H1 (cell line): ENCODE measurements at regions not wholly inside any gene's neighbourhood (a gene's known extent, or its start where the extent isn't known, plus 50 kb on each side); places are given as distances from the start of the nearest gene placed in this dataset.

Experiments
- CTCF ChIA-PET: fragments of 300-600 bp; sonication (Branson Sonifier 250); formaldehyde crosslinking; loops from one replicate; lab custom pipeline; 2021; ENCODE audit not compliant: partially characterized antibody; lab: Charles Lee
- POLR2A ChIA-PET: fragments of 300-600 bp; sonication (Branson Sonifier 250); formaldehyde crosslinking; loops from one replicate; lab custom pipeline; 2021; ENCODE audit warnings: inconsistent platforms; ENCODE audit not compliant: partially characterized antibody; lab: Charles Lee
- DNase-seq, 2 experiments: peaks; one replicate each; pipeline versions ENCODE4 v3.0.0 to v3.0.0-alpha.2; 2010 to 2022; ENCODE audit warnings: low spot score in 2 of 2, low read depth in 1 of 2, mixed read lengths in 1 of 2
- FAIRE-seq: peaks from 2 replicates; lab custom pipeline; 2011; peaks lifted over from hg19 to GRCh38; lab: Jason Lieb, UNC
- H2AFZ ChIP-seq: 2 replicates; pipeline ENCODE4 v1.8.1; 2012; ENCODE audit warnings: low read length, inconsistent platforms
- H2AK5ac ChIP-seq: 2 replicates; pipeline ENCODE4 v1.6.1; 2013; ENCODE audit warnings: low read depth, low read length
- H2BK120ac ChIP-seq: replicated peaks from 2 replicates; pipeline ENCODE3; 2013; ENCODE audit warnings: low read depth, low read length, inconsistent platforms
- H2BK12ac ChIP-seq: 2 replicates; pipeline ENCODE4 v1.6.1; 2013; ENCODE audit warnings: low read depth, low read length
- H2BK15ac ChIP-seq: 2 replicates; pipeline ENCODE4 v1.6.1; 2013; ENCODE audit warnings: low read length
- H2BK20ac ChIP-seq: 2 replicates; pipeline ENCODE4 v1.6.1; 2013; ENCODE audit warnings: low read length
- H2BK5ac ChIP-seq: 2 replicates; pipeline ENCODE4 v1.6.1; 2013; ENCODE audit warnings: low read depth, low read length
- H3K14ac ChIP-seq: 2 replicates; pipeline ENCODE4 v1.6.1; 2013; ENCODE audit warnings: inconsistent platforms; ENCODE audit not compliant: insufficient read length
- H3K18ac ChIP-seq: 2 replicates; pipeline ENCODE4 v1.6.1; 2013; ENCODE audit warnings: low read length; ENCODE audit errors: extremely low read depth
- H3K23ac ChIP-seq: 2 replicates; pipeline ENCODE4 v1.6.1; 2013; ENCODE audit warnings: inconsistent platforms; ENCODE audit not compliant: insufficient read length
- H3K23me2 ChIP-seq: 2 replicates; pipeline ENCODE4 v1.6.1; 2013; ENCODE audit warnings: low read depth, low read length
- H3K27ac ChIP-seq: 2 replicates; pipeline ENCODE4 v1.6.1; 2011; ENCODE audit warnings: low read depth, low read length, inconsistent platforms
- H3K27me3 ChIP-seq, 4 experiments: replicated peaks in 1 of 4; 1 replicate in 1 of 4; 2 replicates in 3 of 4; pipeline versions ENCODE4 v1.6.1 to v1.8.1; 2011 to 2013; ENCODE audit warnings: low read length in 3 of 4, mild to moderate bottlenecking in 3 of 4, inconsistent platforms in 2 of 4, mixed read lengths in 2 of 4, moderate library complexity in 1 of 4; ENCODE audit not compliant: control insufficient read depth in 3 of 4, insufficient read depth in 3 of 4; ENCODE audit errors: extremely low read depth in 1 of 4
- H3K36me3 ChIP-seq, 4 experiments: 2 replicates each; pipeline versions ENCODE4 v1.6.1 to v1.8.1; 2011 to 2013; ENCODE audit warnings: mild to moderate bottlenecking in 4 of 4, low read length in 3 of 4, moderate library complexity in 2 of 4, control low read depth in 1 of 4, inconsistent platforms in 1 of 4; ENCODE audit not compliant: insufficient read depth in 4 of 4, control insufficient read depth in 2 of 4
- H3K4ac ChIP-seq: replicated peaks from 2 replicates; pipeline ENCODE3; 2013; ENCODE audit warnings: low read length, low read depth, mixed read lengths, inconsistent platforms; ENCODE audit not compliant: insufficient read length
- H3K4me1 ChIP-seq, 4 experiments: replicated peaks in 1 of 4; 1 replicate in 1 of 4; 2 replicates in 3 of 4; pipeline versions ENCODE4 v1.6.1 to v1.8.1; 2011 to 2013; ENCODE audit warnings: low read length in 3 of 4, inconsistent platforms in 2 of 4, mixed read lengths in 1 of 4; ENCODE audit not compliant: insufficient read depth in 4 of 4, control insufficient read depth in 3 of 4
- H3K4me2 ChIP-seq, 2 experiments: 2 replicates each; pipeline versions ENCODE4 v1.6.1 to v1.8.1; 2011 to 2013; ENCODE audit warnings: low read depth in 2 of 2, low read length in 2 of 2, control low read depth in 1 of 2, inconsistent platforms in 1 of 2, mild to moderate bottlenecking in 1 of 2; ENCODE audit not compliant: insufficient read depth in 1 of 2
- H3K4me3 ChIP-seq, 4 experiments: fragments of 200-600, 300-600 bp in 1 of 4; sonication (generic), shearing (Covaris generic), sonication (Bioruptor Twin) in 1 of 4; 2 replicates each; pipeline versions ENCODE4 v1.5.1 to v1.8.1; 2011 to 2016; ENCODE audit warnings: low read length in 4 of 4, low read depth in 3 of 4, control low read depth in 2 of 4, inconsistent platforms in 2 of 4, mild to moderate bottlenecking in 2 of 4, mixed read lengths in 1 of 4, moderate library complexity in 1 of 4; ENCODE audit not compliant: insufficient read depth in 2 of 4; ENCODE audit errors: extremely low read depth in 1 of 4
- H3K56ac ChIP-seq: replicated peaks from 2 replicates; pipeline ENCODE3; 2013; ENCODE audit warnings: low read depth, mild to moderate bottlenecking, mixed read lengths, low read length, inconsistent platforms; ENCODE audit not compliant: insufficient read length
- H3K79me1 ChIP-seq: 2 replicates; pipeline ENCODE4 v1.6.1; 2013; ENCODE audit warnings: low read depth, low read length, control low read depth
- H3K79me2 ChIP-seq, 2 experiments: 2 replicates each; pipeline versions ENCODE4 v1.6.1 to v1.8.1; 2012 to 2013; ENCODE audit warnings: low read length in 2 of 2, mild to moderate bottlenecking in 2 of 2, inconsistent platforms in 1 of 2; ENCODE audit not compliant: insufficient read depth in 2 of 2, control insufficient read depth in 1 of 2
- H3K9ac ChIP-seq, 4 experiments: replicated peaks in 1 of 4; 1 replicate in 1 of 4; 2 replicates in 3 of 4; pipeline versions ENCODE4 v1.6.1 to v1.8.1; 2011 to 2013; ENCODE audit warnings: low read depth in 3 of 4, low read length in 3 of 4, control low read depth in 2 of 4, mild to moderate bottlenecking in 2 of 4, moderate library complexity in 2 of 4, inconsistent platforms in 1 of 4; ENCODE audit errors: extremely low read depth in 1 of 4
- H3K9me3 ChIP-seq, 2 experiments: 2 replicates each; pipeline versions ENCODE4 v1.6.1 to v1.8.1; 2012 to 2013; ENCODE audit warnings: mild to moderate bottlenecking in 2 of 2, moderate library complexity in 2 of 2, control low read depth in 1 of 2, inconsistent platforms in 1 of 2, low read depth in 1 of 2, low read length in 1 of 2, mixed read lengths in 1 of 2; ENCODE audit not compliant: insufficient read depth in 2 of 2
- H4K20me1 ChIP-seq, 2 experiments: replicated peaks in 1 of 2; 2 replicates each; pipeline versions ENCODE3 to v1.8.1; 2011 to 2013; ENCODE audit warnings: inconsistent platforms in 2 of 2, low read length in 2 of 2, mild to moderate bottlenecking in 1 of 2; ENCODE audit not compliant: insufficient read depth in 2 of 2, control insufficient read depth in 1 of 2
- H4K5ac ChIP-seq: 2 replicates; pipeline ENCODE4 v1.6.1; 2013; ENCODE audit warnings: low read length, low read depth, mixed read lengths, inconsistent platforms; ENCODE audit not compliant: insufficient read length
- H4K8ac ChIP-seq: 2 replicates; pipeline ENCODE4 v1.8.0; 2013; ENCODE audit warnings: mild to moderate bottlenecking, moderate library complexity, low read length, inconsistent platforms; ENCODE audit not compliant: insufficient read depth; ENCODE audit errors: extremely low read depth
- H4K91ac ChIP-seq: replicated peaks from 2 replicates; pipeline ENCODE3; 2013; ENCODE audit warnings: low read length, mixed read lengths, inconsistent platforms; ENCODE audit not compliant: insufficient read length
- ASH2L ChIP-seq: fragments of 200-600, 300-600 bp; sonication (generic); IDR thresholded peaks from one replicate; pipeline ENCODE4 v1.7.1; 2017; ENCODE audit warnings: low read length
- CHD1 ChIP-seq: IDR thresholded peaks from 2 replicates; pipeline ENCODE4 v1.6.1; 2012; ENCODE audit warnings: low read depth, low read length, improper control_type of control experiment
- CREB1 ChIP-seq: IDR thresholded peaks from 2 replicates; pipeline ENCODE4 v1.6.1; 2012; ENCODE audit warnings: inconsistent platforms
- RAD21 ChIP-seq, 2 experiments: IDR thresholded peaks in 1 of 2; conservative IDR thresholded peaks in 1 of 2; 2 replicates each; pipeline ENCODE4 v1.6.1; 2011; ENCODE audit warnings: low read depth in 2 of 2, low read length in 2 of 2, improper control_type of control experiment in 1 of 2, inconsistent platforms in 1 of 2, mild to moderate bottlenecking in 1 of 2, moderate library complexity in 1 of 2
- SIRT6 ChIP-seq: IDR thresholded peaks from one replicate; pipeline ENCODE4 v1.7.1; 2012; ENCODE audit warnings: low read length, inconsistent platforms
- SIX5 ChIP-seq: IDR thresholded peaks from 2 replicates; pipeline ENCODE4 v1.6.1; 2011; ENCODE audit warnings: mild to moderate bottlenecking, low read depth, low read length
- SUZ12 ChIP-seq: fragments of 200-600 bp; sonication (generic); IDR thresholded peaks from 2 replicates; pipeline ENCODE4 v1.6.1; 2012; ENCODE audit warnings: mild to moderate bottlenecking, inconsistent platforms, low read length, moderate library complexity, mixed read lengths
- WGBS, 2 experiments: shearing (Covaris generic) in 1 of 2; methylation state at CpG; one replicate each; pipeline versions ENCODE4 v1.1.6 to v1.1.7; 2013 to 2015; ENCODE audit warnings: low lambda C conversion rate in 2 of 2, mixed read lengths in 2 of 2, inconsistent platforms in 1 of 2, low coverage in 1 of 2, missing lambda C conversion rate in 1 of 2; ENCODE audit not compliant: insufficient replicate concordance in 2 of 2, insufficient coverage in 1 of 2, insufficient read length in 1 of 2; ENCODE audit errors: extremely low coverage in 1 of 2, missing lambda C conversion rate in 1 of 2; 5-methylcytosine and 5-hydroxymethylcytosine counted together

DNA sequence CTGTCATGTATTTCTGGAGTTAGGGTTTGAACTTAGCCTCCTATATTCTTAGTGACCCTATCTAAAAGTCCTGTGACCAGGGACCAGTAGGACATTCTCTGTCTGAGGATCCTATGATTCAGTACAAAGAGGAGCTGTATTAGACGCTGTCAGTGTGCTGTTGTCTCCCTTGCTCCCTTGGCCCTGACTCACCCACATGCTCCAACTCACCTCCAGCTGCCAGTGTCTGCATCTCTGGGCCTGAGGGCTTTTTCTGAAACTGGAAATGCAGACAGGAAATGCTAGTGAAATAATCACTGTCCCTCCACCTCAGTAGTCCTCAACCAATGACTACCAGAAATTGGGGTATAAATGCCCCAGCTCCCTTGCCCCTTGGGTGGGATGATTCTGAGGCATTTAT, 535.3 kb upstream of the RPS6KA3 start:
- FAIRE-seq (no peak), DNase-seq (no peak)
- H2BK120ac ChIP-seq = no peak overlapping the region
- no peak for TF ChIP-seq SIX5
- no peak for TF ChIP-seq CREB1
- no peak for TF ChIP-seq SUZ12
- TF ChIP-seq CHD1 = no peak
- TF ChIP-seq ASH2L = no peak
- no peak for TF ChIP-seq SIRT6
- no peak for TF ChIP-seq RAD21 (IDR thresholded peaks at IDR 0.05 in 1 of 2, conservative IDR thresholded peaks at IDR 0.05 in 1 of 2; ENCODE audit: low read depth in 2 of 2, low read length in 2 of 2)

More for the DNA sequence above, 535.3 kb upstream of the RPS6KA3 start:
- H3K79me1 ChIP-seq = no peaks in the 10 kb centered on the region
- no peak overlapping the region for H2AK5ac ChIP-seq
- H2BK5ac ChIP-seq = no peak overlapping the region
- H4K5ac ChIP-seq = no peak overlapping the region
- H3K9me3 ChIP-seq = no peaks in the 10 kb centered on the region; a peak in 2 of 4 replicates
- H3K23me2 ChIP-seq = no peaks in the 10 kb centered on the region
- ChIA-PET POLR2A (no interaction called here), CTCF (no interaction called here)
- H2BK12ac ChIP-seq = no peak overlapping the region
- no peaks in the 10 kb centered on the region for H4K20me1 ChIP-seq
- no peak overlapping the region for H3K18ac ChIP-seq
- no peak overlapping the region for H3K23ac ChIP-seq
- no peak overlapping the region for H3K14ac ChIP-seq
- no peak overlapping the region for H3K4me3 ChIP-seq
- H3K4me1 ChIP-seq = no peaks in the 10 kb centered on the region
- no peak overlapping the region for H2BK20ac ChIP-seq
- no peak overlapping the region for H3K56ac ChIP-seq
- 100% methylated on average over 1 of the region's 1 CpG; no CpG with 5 or more reads in 1 of the 2 experiments for WGBS, 2 experiments
- no peak overlapping the region for H3K4me2 ChIP-seq
- no peak overlapping the region for H3K9ac ChIP-seq
- no peaks in the 10 kb centered on the region for H3K27me3 ChIP-seq
- H3K36me3 ChIP-seq = no peaks in the 10 kb centered on the region
- H3K79me2 ChIP-seq = no peaks in the 10 kb centered on the region
- no peak overlapping the region for H2BK15ac ChIP-seq
- no peak overlapping the region for H3K27ac ChIP-seq
- H3K4ac ChIP-seq = no peak overlapping the region
- no peak overlapping the region for H4K8ac ChIP-seq
- no peak overlapping the region for H2AFZ ChIP-seq
- H4K91ac ChIP-seq = no peak overlapping the region
